GM19351 (cell line): ENCODE measurements at regions not wholly inside any gene's neighbourhood (a gene's known extent, or its start where the extent isn't known, plus 50 kb on each side); places are given as distances from the start of the nearest gene placed in this dataset.

Experiments used
- ATAC-seq: cut with Tn5 transposase; IDR thresholded peaks from one replicate; pipeline ENCODE4 v1.9.1; 2021; ENCODE audit warnings: mild to moderate bottlenecking, moderate library complexity; ENCODE audit not compliant: unreplicated experiment

DNA sequence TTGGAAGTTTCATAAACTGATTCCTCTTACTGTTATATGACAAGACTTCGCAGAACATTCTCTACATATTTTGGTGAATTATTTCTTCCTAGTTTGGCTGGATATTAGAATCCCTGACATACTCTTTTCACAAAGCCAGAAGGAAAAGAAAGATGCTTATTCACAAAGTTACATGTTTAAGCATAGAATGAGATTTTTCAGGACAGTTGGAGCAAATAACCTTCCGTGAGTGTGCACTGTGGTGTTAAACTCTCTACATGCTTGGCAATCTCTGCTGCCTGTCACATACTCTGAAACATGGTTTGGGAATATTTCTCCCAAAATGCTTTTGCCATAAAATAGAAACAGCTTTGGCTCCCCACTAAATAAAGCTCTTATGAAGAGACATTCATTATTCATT is 230.0 kb upstream of the MTNR1B start:
- no peak for ATAC-seq

DNA sequence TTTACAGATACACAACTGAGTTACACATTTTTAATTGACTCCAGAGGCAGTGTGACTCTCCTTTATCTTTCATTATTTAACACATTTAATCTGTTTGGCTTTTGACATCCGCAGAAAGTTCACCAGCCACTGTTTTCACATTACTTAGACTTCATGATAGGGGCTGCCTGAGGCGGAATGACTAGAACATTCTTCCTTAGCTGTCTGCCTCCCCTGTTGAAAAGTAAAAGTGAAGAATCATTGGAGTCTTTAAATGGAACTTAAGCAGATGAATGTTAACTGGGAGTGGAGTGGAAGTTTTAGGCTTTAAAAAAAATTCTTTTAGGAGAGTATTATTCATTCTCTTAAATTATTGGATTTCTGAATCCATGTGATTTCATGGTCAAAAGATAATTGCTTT is 229.2 kb upstream of the MTNR1B start:
- no peak for ATAC-seq

DNA sequence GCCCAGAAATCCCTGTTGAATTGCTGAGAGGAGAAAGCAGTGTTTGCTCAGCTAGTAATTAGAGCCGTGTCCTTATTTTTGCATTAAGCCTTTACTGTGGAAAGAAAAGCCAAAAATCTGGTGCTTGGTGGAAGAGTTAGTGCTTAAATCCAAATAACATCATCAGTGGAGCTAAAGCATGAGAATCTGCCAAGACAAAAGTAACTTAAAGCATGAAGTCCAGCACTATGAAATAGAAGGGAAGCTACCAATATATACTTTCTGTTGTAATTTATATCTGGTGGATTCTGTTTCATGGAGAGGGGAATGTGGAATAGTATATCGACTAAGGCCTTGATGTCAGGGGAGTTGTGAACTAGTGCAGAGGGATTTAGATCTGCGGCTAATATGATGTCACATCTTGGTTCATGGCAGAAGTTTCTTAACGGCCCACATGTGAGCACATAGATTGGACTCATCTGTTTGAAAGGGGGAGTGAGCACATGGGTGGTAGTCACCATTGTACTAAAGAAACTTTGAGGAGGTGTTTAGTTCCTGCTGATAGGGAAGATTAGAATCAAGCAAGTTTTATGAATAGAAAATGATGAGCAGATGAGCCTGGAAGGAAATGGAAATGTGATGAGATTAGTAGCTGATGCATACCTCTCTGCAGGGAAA is 224.4 kb upstream of the MTNR1B start:
- ATAC-seq, result no peak

DNA sequence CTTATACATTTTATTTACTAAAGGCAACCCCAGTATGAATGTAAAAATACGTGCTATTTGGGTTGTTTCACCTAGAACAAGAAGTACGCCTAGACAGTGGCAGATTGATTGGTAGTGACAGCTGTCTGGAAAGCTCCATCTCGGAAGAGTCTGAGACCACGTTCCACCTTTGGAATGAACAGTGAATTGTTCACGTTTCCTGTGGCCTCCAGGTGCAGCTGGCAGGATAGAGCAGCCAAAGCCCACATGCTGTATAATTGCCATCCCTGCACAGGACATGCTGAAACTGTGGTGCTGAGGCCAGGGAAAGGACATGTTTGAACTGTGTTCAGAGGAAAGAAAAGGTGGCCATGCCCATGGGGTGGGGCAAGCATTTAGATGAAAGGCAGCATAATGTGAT is 218.7 kb upstream of the MTNR1B start:
- ATAC-seq, result no peak

DNA sequence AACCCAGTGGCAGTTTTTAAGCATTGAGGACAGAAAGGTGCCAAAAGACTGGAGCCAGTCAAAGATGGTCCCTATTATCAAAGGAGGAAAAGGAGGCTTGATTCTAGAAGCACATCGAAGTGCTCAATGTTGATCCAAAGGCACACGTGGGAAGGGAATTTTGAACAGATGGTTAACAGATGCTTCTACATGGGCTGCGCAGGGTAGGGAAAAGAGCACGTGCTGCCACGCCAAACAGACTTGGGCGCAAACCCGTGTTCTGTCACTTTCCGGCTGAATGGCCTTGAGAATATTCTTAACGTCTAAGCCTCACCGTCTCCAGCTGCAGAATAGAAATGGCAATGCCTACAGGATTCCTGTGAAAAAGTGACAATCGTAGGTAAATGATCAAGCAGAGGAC is 217.9 kb upstream of the MTNR1B start:
- ATAC-seq, result no peak

DNA sequence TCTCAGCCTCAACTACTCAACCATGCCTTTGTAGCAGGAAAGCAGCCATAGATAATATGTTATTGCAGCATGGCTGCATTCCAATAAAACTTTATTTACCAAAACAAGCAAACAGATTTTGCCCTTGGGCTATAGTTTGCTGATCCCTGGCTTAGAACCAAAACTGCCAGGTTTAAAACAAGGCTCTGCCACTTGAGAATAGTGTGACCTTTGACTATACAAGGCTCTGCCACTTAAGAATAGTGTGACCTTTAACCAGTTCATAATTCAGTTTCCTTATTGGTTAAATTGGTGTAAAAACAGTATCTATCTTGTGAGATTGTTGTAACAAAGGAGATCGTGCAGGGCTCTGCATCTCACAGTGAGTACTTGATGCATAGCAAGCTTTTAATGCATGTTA is 217.3 kb upstream of the MTNR1B start:
- ATAC-seq, result no peak

DNA sequence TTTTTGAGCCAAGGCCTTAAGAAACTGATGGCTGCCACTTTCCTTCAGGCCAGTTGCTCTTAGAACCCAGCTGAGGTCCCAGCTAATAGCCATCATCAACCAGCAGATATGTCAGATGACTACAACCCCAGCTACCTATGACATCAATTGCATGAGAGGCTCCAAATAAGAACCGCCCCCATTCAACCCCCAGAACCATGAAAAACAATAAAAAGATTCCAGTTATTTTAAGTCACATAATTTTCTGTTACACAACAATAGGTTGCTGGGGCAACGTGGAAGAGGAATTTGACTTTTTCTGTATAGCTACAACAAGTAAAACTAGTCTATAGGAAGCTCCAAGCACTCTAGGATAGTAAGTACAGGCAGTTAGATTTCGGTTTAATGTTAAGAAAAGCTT is 216.3 kb upstream of the MTNR1B start:
- ATAC-seq, result no peak

DNA sequence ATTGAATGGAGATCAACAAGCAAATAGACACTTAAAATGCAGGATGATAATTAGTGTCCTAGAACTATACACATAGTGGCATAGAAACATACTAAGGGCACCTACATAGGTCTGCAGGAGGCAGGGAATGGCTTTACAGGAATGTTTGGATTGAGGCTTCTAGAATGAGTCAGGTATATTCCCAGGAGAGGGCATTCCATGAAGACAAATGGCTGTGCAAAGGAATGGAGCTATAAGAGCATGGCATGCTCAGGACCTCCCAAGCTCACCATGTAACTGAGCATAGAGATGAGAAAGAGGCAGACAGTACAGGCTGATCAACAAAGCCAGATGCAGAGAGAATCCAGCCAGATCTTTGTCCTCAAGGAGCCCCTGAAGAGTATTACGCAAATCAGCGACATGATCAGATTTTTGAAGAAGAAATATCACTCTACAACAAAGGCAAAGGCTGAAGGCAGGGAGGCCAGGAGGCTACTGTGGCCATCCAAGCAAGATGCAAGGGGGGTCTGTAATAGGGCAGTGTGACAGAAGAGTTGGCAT is 211.1 kb upstream of the MTNR1B start:
- no peak for ATAC-seq

DNA sequence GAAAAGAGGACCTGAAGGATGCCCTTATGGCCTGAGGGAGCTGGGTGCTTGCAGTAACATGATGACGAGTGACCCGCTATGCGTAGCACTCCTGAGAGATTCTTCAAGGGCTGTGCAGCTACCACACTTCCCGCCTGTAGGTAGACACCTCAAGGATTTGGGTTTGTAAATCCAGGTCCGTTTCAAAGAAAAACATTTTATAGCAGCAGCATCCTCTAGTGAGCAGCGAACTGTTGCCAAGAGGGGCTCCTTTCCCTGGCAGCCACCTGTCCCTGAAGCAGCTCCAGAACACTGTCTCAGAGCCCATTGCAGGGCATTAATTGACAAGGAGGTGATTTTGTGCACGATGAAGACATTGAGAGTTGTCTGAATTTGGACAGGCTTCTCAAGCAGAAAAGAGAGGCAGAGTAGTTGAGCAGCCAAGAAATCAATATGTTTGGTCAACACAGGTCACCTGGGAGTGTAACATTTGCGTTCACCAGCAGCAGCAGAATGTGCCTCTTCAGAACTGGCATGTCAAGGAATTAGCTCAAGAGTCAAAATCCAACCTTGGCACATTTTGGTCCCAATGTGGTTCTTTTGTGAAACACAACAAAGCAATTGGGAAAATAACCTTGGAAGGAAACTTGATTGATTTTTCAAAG is 209.8 kb upstream of the MTNR1B start:
- ATAC-seq, result no peak

DNA sequence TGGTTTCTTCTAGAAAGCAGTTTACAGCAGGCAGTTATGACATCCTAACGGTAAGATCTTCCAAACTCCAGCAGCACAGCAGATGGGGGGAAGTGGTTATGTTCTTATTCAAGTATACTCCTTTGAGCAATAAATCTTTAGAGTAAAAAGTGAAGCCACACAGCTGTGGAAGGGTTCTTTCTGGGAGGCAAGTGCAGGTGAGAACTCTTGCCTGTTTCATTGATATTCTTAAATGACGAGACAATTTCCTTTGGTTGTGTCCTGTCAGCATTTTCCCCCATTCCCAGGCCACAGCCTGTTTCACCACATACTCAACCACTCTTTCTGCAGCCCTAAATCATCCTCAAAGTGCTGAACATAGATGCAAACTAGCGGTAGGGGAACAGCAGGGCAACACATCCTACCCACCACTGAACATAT is 207.3 kb upstream of the MTNR1B start:
- no peak for ATAC-seq

DNA sequence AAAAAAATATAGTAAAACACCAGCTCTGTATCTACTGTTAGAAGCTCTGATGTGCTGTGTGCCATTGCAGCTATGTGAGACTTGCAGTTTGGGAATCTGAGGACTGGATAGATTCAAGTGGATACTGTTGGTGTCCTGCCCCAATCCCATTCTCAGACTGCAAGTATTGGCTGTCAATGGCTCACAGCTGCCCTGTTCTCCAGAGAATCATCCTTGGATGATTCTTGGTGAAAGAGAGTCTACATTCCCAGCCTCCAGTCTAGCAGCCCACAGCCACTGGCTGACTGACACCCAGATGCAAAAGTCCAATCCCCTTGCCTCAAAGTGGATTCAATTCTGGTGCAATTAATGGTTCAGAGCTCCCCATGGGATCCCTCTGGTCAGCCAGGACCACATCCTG is 206.1 kb upstream of the MTNR1B start:
- ATAC-seq, result no peak

DNA sequence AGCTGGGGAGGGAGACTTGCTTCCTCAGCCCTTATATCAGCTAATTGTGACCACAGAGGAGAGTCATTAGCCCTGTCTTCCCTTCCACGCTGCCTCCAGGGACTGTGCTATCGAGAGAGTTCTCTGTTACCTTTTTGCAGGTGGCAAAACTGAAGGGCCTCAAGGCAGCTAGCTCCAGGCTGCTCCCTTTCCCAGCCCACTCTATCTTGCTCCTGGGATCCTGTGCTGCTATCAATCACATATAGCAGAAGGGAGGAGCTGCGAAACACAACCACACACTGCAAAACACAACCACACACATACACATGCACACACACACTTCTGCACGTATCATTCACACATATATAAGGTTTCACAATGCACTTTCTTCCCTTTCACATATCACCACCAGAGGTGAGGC is 205.3 kb upstream of the MTNR1B start:
- ATAC-seq, result no peak

DNA sequence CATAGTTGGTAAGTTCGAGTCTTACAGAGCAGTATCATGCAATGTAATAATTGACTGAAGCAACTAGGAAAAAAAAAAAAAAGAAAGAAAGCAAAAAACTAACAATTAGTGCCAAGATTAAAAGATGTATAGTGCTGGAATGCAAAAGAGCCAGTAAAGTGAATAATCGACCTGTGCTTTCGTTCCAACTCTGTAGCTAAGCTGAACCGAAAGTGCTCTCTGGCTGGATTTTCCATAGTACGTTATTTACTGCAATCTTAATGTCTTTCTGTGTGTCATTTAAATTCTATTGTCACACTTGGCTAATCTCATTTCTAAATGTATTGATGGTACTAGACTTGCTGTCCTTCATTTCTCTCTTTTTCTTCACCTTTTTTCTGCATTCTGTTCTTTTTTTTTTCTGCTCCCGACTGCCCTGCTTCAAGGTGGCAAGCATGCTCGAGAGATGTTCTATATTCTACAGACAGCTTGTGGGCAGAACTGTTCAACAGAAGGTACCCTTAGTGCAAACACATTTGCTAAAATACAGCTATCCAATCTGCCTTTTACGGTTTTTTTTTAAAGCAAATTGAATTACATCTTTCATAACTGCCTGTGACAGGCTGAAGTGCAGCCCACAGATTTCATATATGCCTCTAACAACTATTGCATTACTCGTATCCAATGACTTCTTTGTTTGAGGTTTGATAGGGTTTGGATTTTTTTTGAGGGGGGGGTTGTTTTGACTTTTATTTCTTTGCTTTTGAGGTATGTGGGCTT is 204.2 kb upstream of the MTNR1B start:
- ATAC-seq, result no peak

DNA sequence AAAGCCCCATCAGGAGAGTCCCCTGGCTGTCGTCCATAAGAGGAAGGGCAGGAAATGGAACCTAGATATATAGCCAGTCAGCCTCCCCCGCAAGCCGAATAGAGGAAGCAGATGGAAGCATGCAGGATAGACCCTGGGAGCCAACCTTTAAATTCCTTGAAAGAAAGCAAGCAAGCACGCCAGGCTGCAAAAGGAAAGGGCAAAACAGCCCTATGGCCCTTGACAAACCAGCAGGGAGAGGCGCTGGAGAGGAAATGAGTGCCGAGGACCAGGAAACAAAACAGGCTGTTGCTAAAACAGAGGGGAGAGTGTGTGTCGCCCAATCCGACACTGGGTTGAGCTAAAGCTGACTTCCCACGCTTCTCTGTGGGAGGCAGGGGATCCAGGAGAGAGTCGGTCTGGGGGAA is 203.5 kb upstream of the MTNR1B start:
- ATAC-seq, result no peak

DNA sequence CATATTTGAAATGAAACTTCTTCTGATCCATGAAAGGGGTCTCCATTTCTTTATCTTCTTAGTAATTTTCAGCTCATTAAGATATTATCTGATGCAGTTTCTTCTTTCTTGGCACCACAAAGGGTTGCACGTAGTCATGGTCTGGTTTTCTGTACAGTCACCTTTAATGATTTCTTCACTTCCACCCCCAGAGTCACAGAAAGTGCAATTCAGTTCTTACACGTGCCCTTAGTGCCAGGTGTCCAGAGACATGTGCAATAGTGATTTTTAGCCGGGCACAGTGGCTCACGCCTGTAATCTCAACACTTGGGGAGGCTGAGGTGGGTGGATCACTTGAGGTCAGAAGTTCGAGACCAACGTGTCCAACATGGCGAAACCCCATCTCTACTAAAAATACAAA is 202.8 kb upstream of the MTNR1B start:
- ATAC-seq, result no peak

DNA sequence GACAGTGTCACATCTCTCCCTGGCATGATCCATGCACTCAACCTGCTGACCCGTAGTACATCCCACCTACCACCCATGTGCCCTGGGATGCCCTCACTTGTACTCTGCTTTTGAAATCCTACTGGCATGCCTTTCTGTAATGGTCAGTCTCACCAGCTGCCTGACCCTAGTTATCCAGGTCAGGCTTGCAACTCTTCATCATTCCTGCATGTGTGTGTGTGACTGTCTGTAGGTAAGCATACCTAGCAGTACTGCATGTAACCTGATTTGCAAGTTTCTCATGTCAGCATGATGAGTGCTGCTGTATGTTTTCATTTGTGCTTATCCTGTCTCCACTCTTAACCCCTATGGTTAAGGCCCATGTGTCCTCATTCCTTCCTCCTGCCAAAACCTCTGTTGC is 202.0 kb upstream of the MTNR1B start:
- ATAC-seq, result no peak

DNA sequence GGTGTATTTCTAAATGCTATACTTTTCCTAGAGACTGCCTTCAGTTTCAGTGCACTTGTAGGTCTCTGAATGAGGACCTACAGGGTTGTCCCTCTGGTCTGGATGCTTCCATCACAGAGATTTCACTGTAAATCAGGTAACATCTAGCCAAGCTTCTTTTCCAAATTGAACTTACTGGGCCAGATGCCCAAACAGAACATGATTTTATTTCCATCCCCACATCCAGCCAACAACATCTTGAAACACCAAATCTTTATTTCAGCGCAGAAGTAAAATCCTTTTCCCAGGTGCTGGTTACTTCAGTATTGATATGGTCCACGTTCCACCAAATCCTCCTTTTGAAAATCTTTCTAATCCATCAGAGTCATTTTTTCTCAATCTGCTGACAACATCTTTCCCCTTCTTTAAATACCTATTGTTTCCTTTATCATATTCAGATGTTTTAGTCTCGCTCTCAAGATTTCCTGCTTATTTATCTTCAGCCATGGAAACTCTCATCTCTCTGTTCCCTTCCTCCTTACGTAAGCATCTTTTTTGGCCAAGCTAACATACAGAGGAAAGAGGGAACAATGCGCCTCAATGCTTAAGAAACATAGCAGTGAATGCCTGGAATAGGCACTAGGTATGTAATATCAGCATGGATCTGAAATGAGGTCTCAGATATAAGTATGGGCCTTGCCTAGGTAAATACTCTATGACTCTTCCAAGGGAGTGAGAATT is 201.2 kb upstream of the MTNR1B start:
- ATAC-seq, result no peak

DNA sequence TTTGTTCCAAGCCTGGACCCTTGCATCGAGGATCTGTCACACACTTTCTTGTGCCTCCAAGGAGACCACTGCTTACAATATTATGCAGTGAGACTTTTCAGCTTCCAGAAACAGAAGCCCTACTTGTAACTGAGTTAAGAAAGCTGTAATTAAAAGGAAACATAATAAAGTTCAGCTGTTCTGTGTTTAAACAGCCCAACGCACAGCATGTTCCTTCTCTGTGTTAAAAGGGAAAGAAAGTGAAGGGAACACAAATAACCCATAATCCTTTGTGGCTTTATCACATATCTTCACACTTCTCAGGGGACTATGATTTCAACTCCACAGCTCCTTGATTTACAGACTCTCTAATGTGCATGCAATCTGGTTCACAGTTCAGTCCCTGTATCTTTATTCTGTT is 200.3 kb upstream of the MTNR1B start:
- no peak for ATAC-seq

DNA sequence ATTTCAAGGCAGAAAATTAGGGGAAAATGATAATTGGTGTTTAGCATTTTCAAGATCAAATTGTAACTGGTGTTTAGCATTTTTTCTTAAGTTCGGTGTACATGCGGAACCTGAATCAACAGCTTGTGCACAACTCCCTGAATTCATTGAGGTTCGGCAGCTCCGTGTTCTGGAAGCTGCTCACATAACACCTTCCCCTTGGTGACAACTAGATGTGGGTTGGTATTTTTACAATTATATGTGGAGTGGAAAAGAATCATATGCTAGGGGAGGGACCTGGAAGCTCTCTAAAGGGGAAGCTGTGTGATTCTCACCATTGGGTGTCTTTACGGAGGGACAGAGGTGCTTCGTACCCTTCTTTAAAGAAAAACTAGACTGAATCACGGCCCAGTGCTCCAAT is 199.0 kb upstream of the MTNR1B start:
- no peak for ATAC-seq

DNA sequence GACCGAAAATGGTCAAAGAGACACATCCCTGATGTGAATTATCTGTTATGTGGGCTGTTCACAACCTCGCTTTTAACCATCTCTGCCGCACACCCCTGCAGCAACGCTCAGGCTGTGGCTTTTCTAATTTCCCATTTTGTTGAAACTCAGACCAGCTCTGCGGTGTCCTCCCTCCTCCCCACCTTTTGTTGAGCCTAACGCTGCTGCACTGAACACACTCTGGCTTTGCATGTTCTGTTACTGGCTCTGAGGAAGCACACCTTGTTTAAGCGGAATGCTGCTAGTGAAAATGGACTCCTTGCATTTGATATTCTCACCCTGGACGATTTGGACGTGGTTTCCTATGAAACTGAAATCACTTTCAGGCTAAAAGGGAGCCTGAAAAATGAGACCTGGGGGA is 198.5 kb upstream of the MTNR1B start:
- no peak for ATAC-seq

DNA sequence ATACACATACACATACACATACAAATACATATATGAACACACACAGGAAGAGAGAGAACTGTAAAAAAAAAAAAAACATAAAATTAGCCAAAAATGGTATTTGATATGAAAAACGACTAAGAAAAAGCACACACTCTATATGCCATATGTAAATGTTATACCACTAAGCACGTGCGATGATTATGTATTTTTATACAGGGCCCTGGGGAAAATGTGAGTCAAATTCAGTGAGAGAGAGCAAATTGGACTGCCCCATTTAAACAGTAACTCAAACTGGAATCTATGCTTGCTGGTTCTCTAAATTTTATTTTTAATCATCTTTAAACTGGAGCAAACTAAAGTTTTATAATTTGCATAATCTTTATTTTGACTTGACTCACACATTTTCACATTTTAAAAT is 197.8 kb upstream of the MTNR1B start:
- no peak for ATAC-seq
